Transverse colon (tissue), 4 donors: ENCODE measurements at regions not wholly inside any gene's neighbourhood (a gene's known extent, or its start where the extent isn't known, plus 50 kb on each side); places are given as distances from the start of the nearest gene placed in this dataset.
A peak's percentile ranks its signal among the peaks of the same experiment; 100 is the strongest.

ENCODE experiments used
- DNase-seq: peaks from one replicate; pipeline ENCODE4 v3.0.0-alpha.2; 2019
- H3K27ac ChIP-seq, 4 donors: fragments of 200-600 bp; sonication (generic); 2 replicates each; pipeline ENCODE4 v1.5.1; 2016 to 2018; ENCODE audit warnings: inconsistent platforms in 4 of 4
- H3K27me3 ChIP-seq: fragments of 200-600 bp; sonication (generic); 2 replicates; pipeline ENCODE4 v1.5.1; 2017; ENCODE audit warnings: inconsistent platforms
- H3K36me3 ChIP-seq, 4 donors: fragments of 200-600 bp; sonication (generic); 2 replicates each; pipeline ENCODE4 v1.5.1; 2017 to 2019; ENCODE audit warnings: inconsistent platforms in 4 of 4
- H3K4me1 ChIP-seq, 4 donors: fragments of 200-600 bp; sonication (generic); 2 replicates each; pipeline ENCODE4 v1.5.1; 2017 to 2020; ENCODE audit warnings: inconsistent platforms in 4 of 4
- H3K4me3 ChIP-seq, 4 donors: fragments of 200-600 bp; sonication (generic); 1 replicate in 1 of 4; 2 replicates in 3 of 4; pipeline versions ENCODE4 v1.5.1 to v1.6.1; 2017 to 2019; ENCODE audit warnings: inconsistent platforms in 4 of 4
- H3K9me3 ChIP-seq, 2 donors: fragments of 200-600 bp; sonication (generic); 2 replicates each; pipeline ENCODE4 v1.5.1; 2017 to 2019; ENCODE audit warnings: inconsistent platforms in 2 of 2
- CTCF ChIP-seq, 5 experiments: fragments of 200-600 bp in 3 of 5; fragments of 450-650 bp in 2 of 5; sonication (generic) in 3 of 5; IDR thresholded peaks; 1 replicate in 2 of 5; 2 replicates in 3 of 5; pipeline ENCODE4 v1.5.1; 2016 to 2017; ENCODE audit warnings: antibody characterized with exemption in 5 of 5, inconsistent platforms in 3 of 5, mild to moderate bottlenecking in 2 of 5, moderate library complexity in 1 of 5
- EP300 ChIP-seq: sonication (generic); formaldehyde crosslinking; IDR thresholded peaks from one replicate; pipeline ENCODE4 v1.6.1; 2017; ENCODE audit warnings: antibody characterized with exemption, low read depth
- POLR2A ChIP-seq: fragments of 450-650 bp; IDR thresholded peaks from one replicate; pipeline ENCODE4 v1.6.1; 2016; ENCODE audit warnings: antibody characterized with exemption, mild to moderate bottlenecking, moderate library complexity
- POLR2AphosphoS5 ChIP-seq, 3 donors: sonication (generic); formaldehyde crosslinking; IDR thresholded peaks; one replicate each; pipeline ENCODE4 v1.6.1; 2016; ENCODE audit warnings: antibody characterized with exemption in 3 of 3
- WGBS, 2 donors: methylation state at CpG; one replicate each; pipeline ENCODE4 v1.1.5; 2018; ENCODE audit warnings: low coverage in 1 of 2; 5-methylcytosine and 5-hydroxymethylcytosine counted together
- in situ Hi-C, 4 donors: fragments of 200-750 bp; cut with MboI; loops; one replicate each; pipeline versions ENCODE4 v1.15.0 to v1.15.1; 2017; ENCODE audit warnings: low sequenced_read_pairs in 3 of 4, low pct_ligation_motif_present in 1 of 4, low pct_unique_long_range_greater_than_20kb in 1 of 4
- intact Hi-C: fragments of 100-400 bp; cut with DNase I; formaldehyde crosslinking; loops from one replicate; pipeline ENCODE4 v1.15.1; 2023; ENCODE audit warnings: low total_unique reads

GRCh38 chr5:1743061-1743768 is 56.4 kb downstream of the MRPL36 start:
- in situ Hi-C loops, result loop anchor here in 1 of 4 donors (25.0 kb wide), 1 partner anchor 269 kb away; no protein-coding TSS in a partner anchor
- Histone ChIP-seq H3K27me3 (peaks cover 9% of the 10 kb centered on the region), H3K4me3 (no peak overlapping the region), H3K36me3 (no peaks in the 10 kb centered on the region), H3K4me1 (no peaks in the 10 kb centered on the region), H3K27ac (no peak overlapping the region), H3K9me3 (peaks cover 0 to 6% of the 10 kb centered on the region in 2 donors)
- intact Hi-C loops, result no loop called here
- no peak for DNase-seq
- 41 to 65% methylated on average over 2 to 5 of the region's 5 CpGs for WGBS, 2 donors
- no peak for TF ChIP-seq EP300

GRCh38 chr5:1737790-1738405 is 61.7 kb downstream of the MRPL36 start:
- no peak for DNase-seq
- no peak overlapping the region for H3K4me3 ChIP-seq
- H3K27ac ChIP-seq, result no peak overlapping the region
- intact Hi-C loops (no loop called here), in situ Hi-C loops (loop anchor here in 1 of 4 donors (25.0 kb wide), 1 partner anchor 274 kb away; no protein-coding TSS in a partner anchor)
- peaks cover 0 to 6% of the 10 kb centered on the region in 2 donors for H3K9me3 ChIP-seq
- 35 to 50% methylated on average over 2 to 3 of the region's 3 CpGs for WGBS, 2 donors
- TF ChIP-seq CTCF (IDR thresholded peaks at IDR 0.05), result peak; percentile 38 to 58 (median 45)
- TF ChIP-seq POLR2A, result no peak
- no peak for TF ChIP-seq POLR2AphosphoS5 (IDR thresholded peaks at IDR 0.05)
- TF ChIP-seq EP300, result no peak
- H3K4me1 ChIP-seq, result no peaks in the 10 kb centered on the region
- peaks cover 3% of the 10 kb centered on the region for H3K27me3 ChIP-seq
- no peaks in the 10 kb centered on the region for H3K36me3 ChIP-seq

- no peak for TF ChIP-seq POLR2A
- TF ChIP-seq POLR2AphosphoS5 (IDR thresholded peaks at IDR 0.05), result no peak
- TF ChIP-seq EP300, result no peak
- peaks cover 0 to 6% of the 10 kb centered on the region in 2 donors for H3K9me3 ChIP-seq
These were observed 62.5 kb downstream of the MRPL36 start for GRCh38 chr5:1736889-1737711.

GRCh38 chr5:1736065-1736464 is 63.6 kb downstream of the MRPL36 start:
- Histone ChIP-seq H3K4me1 (no peaks in the 10 kb centered on the region), H3K27ac (no peak overlapping the region), H3K27me3 (no peaks in the 10 kb centered on the region), H3K36me3 (no peaks in the 10 kb centered on the region), H3K4me3 (no peak overlapping the region), H3K9me3 (peaks cover 0 to 6% of the 10 kb centered on the region in 2 donors)
- in situ Hi-C loops (loop anchor here in 1 of 4 donors (25.0 kb wide), 1 partner anchor 276 kb away; no protein-coding TSS in a partner anchor), intact Hi-C loops (no loop called here)
- no peak for TF ChIP-seq EP300
- TF ChIP-seq POLR2A, result no peak
- no peak for TF ChIP-seq POLR2AphosphoS5 (IDR thresholded peaks at IDR 0.05)
- no peak for TF ChIP-seq CTCF (IDR thresholded peaks at IDR 0.05)
- no peak for DNase-seq
- 65 to 80% methylated on average over 1 to 4 of the region's 4 CpGs for WGBS, 2 donors

More at GRCh38 chr5:1736889-1737711, 62.5 kb downstream of the MRPL36 start:
- no peak for DNase-seq
- no peaks in the 10 kb centered on the region for H3K4me1 ChIP-seq
- intact Hi-C loops, result no loop called here
- no peak overlapping the region for H3K27ac ChIP-seq
- H3K36me3 ChIP-seq, result no peaks in the 10 kb centered on the region
- no peaks in the 10 kb centered on the region for H3K27me3 ChIP-seq
- WGBS, 2 donors, result 58 to 80% methylated on average over 1 to 9 of the region's 15 CpGs
- no peak overlapping the region for H3K4me3 ChIP-seq
- in situ Hi-C loops, result loop anchor here in 1 of 4 donors (25.0 kb wide), 1 partner anchor 275 kb away; no protein-coding TSS in a partner anchor
